B cell (primary cell): ENCODE measurements at regions not wholly inside any gene's neighbourhood (a gene's known extent, or its start where the extent isn't known, plus 50 kb on each side); places are given as distances from the start of the nearest gene placed in this dataset.

Source experiments
- ATAC-seq: fragments of 200-7000 bp; cut with Tn5 transposase; one replicate; pipeline ENCODE4 v1.10.0; 2021; ENCODE audit warnings: low read depth, mild to moderate bottlenecking, moderate number of reproducible peaks, moderate library complexity
- CTCF ChIA-PET: fragments of 350-600 bp; sonication (Branson Sonifier 250); formaldehyde crosslinking; loops from one replicate; lab custom pipeline; 2021; ENCODE audit warnings: antibody characterized with exemption, inconsistent platforms; lab: Charles Lee
- POLR2A ChIA-PET: fragments of 350-600 bp; sonication (Branson Sonifier 250); formaldehyde crosslinking; loops from one replicate; lab custom pipeline; 2021; ENCODE audit warnings: antibody characterized with exemption; lab: Charles Lee
- DNase-seq: peaks from one replicate; pipeline ENCODE4 v3.0.0; 2013
- H2AFZ ChIP-seq: 2 replicates; pipeline ENCODE4 v1.6.1; 2012; ENCODE audit warnings: mild to moderate bottlenecking, low read depth, low read length; ENCODE audit not compliant: insufficient read depth, poor library complexity, severe bottlenecking
- H3K27ac ChIP-seq, 2 donors: 1 replicate in 1 of 2; 2 replicates in 1 of 2; pipeline ENCODE4 v1.5.1; 2012 to 2013; ENCODE audit warnings: low read length in 2 of 2, mild to moderate bottlenecking in 2 of 2, moderate library complexity in 1 of 2
- H3K27me3 ChIP-seq, 4 experiments: fragments of 200-600 bp in 1 of 4; sonication (generic) in 1 of 4; replicated peaks in 1 of 4; 1 replicate in 2 of 4; 2 replicates in 2 of 4; pipeline versions ENCODE4 v1.6.1 to v1.7.0; 2013 to 2016; ENCODE audit warnings: low read length in 3 of 4, mild to moderate bottlenecking in 2 of 4, mixed read lengths in 1 of 4, moderate library complexity in 1 of 4; ENCODE audit not compliant: insufficient read depth in 4 of 4, control insufficient read depth in 3 of 4; ENCODE audit errors: control extremely low read depth in 1 of 4
- H3K36me3 ChIP-seq, 2 experiments: replicated peaks in 1 of 2; 1 replicate in 1 of 2; 2 replicates in 1 of 2; pipeline versions ENCODE4 v1.6.1 to v1.7.1; 2013; ENCODE audit warnings: low read length in 1 of 2; ENCODE audit not compliant: insufficient read depth in 2 of 2, control insufficient read depth in 1 of 2; ENCODE audit errors: control extremely low read depth in 1 of 2, extremely low read depth in 1 of 2
- H3K4me1 ChIP-seq, 2 donors: fragments of 200-600 bp in 1 of 2; sonication (generic) in 1 of 2; 1 replicate in 1 of 2; 2 replicates in 1 of 2; pipeline versions ENCODE4 v1.5.1 to v1.6.1; 2013 to 2017; ENCODE audit warnings: low read length in 2 of 2; ENCODE audit not compliant: control insufficient read depth in 2 of 2, insufficient read depth in 2 of 2
- H3K4me2 ChIP-seq: replicated peaks from 2 replicates; pipeline ENCODE3; 2012; ENCODE audit warnings: mild to moderate bottlenecking, low read depth, low read length; ENCODE audit not compliant: poor library complexity, severe bottlenecking
- H3K4me3 ChIP-seq, 5 experiments: fragments of 200-600 bp in 1 of 5; sonication (generic) in 1 of 5; 1 replicate in 3 of 5; 2 replicates in 2 of 5; pipeline versions ENCODE4 v1.5.1 to v1.7.0; 2011 to 2016; ENCODE audit warnings: low read length in 4 of 5, mild to moderate bottlenecking in 4 of 5, low read depth in 2 of 5, control low read depth in 1 of 5, moderate library complexity in 1 of 5; ENCODE audit not compliant: insufficient read depth in 1 of 5; ENCODE audit errors: control extremely low read depth in 1 of 5, extremely low read depth in 1 of 5
- H3K79me2 ChIP-seq: fragments of 200-600 bp; sonication (generic); one replicate; pipeline ENCODE4 v1.6.0; 2016; ENCODE audit warnings: low read length; ENCODE audit not compliant: control insufficient read depth, insufficient read depth
- H3K9ac ChIP-seq: fragments of 200-600 bp; sonication (generic); 2 replicates; pipeline ENCODE4 v1.6.1; 2017; ENCODE audit warnings: mild to moderate bottlenecking, low read length, moderate library complexity
- H3K9me3 ChIP-seq, 3 donors: one replicate each; pipeline versions ENCODE4 v1.6.1 to v1.7.1; 2013; ENCODE audit warnings: low read length in 2 of 3; ENCODE audit not compliant: control insufficient read depth in 2 of 3, insufficient read depth in 1 of 3; ENCODE audit errors: control extremely low read depth in 1 of 3
- H4K20me1 ChIP-seq: 2 replicates; pipeline ENCODE4 v1.6.0; 2012; ENCODE audit warnings: mild to moderate bottlenecking, low read length; ENCODE audit not compliant: insufficient read depth, control insufficient read depth, poor library complexity, severe bottlenecking
- H3K27ac Mint-ChIP-seq: one replicate; pipeline ENCODE4 v1.8.0; 2021; ENCODE audit warnings: mixed read lengths
- H3K27me3 Mint-ChIP-seq: one replicate; pipeline ENCODE4 v1.8.0; 2021; ENCODE audit warnings: mixed read lengths
- H3K4me1 Mint-ChIP-seq: one replicate; pipeline ENCODE4 v1.8.0; 2021; ENCODE audit warnings: mixed read lengths
- H3K4me3 Mint-ChIP-seq: one replicate; pipeline ENCODE4 v1.8.0; 2021; ENCODE audit warnings: mixed read lengths
- H3K9me3 Mint-ChIP-seq: one replicate; pipeline ENCODE4 v1.8.0; 2022; ENCODE audit warnings: mixed read lengths; ENCODE audit not compliant: insufficient read depth
- EZH2 ChIP-seq: IDR thresholded peaks from 2 replicates; pipeline ENCODE4 v1.6.1; 2012; ENCODE audit warnings: borderline replicate concordance, low read depth, mild to moderate bottlenecking, moderate library complexity, low read length; ENCODE audit not compliant: insufficient read depth, poor library complexity, severe bottlenecking
- WGBS: methylation state at CpG from one replicate; pipeline ENCODE4 v1.1.5; 2013; ENCODE audit warnings: missing lambda C conversion rate; ENCODE audit not compliant: insufficient coverage; 5-methylcytosine and 5-hydroxymethylcytosine counted together
- intact Hi-C: fragments of 100-400 bp; cut with micrococcal nuclease; formaldehyde crosslinking; loops from one replicate; pipeline ENCODE4 v1.10.0; 2022
- TF ChIP-seq, protein P1 (sequence below): fragments of 200-600 bp; IDR thresholded peaks from one replicate; pipeline ENCODE4 v1.8.0; 2022; ENCODE audit warnings: antibody characterized with exemption, mild to moderate bottlenecking

GRCh38 chr4:20317424-20317985 is 65.8 kb downstream of the SLIT2 start:
- ATAC-seq, result no peak
- no peak overlapping the region for H3K4me2 ChIP-seq
- no peaks in the 10 kb centered on the region for H3K36me3 ChIP-seq
- no peak overlapping the region for H2AFZ ChIP-seq
- intact Hi-C loops, result no loop called here
- H3K27me3 Mint-ChIP-seq, result no peaks in the 10 kb centered on the region
- 50% methylated on average over 1 of the region's 2 CpGs for WGBS
- H3K27me3 ChIP-seq, result no peaks in the 10 kb centered on the region
- no peak overlapping the region for H3K4me3 Mint-ChIP-seq
- no peak for DNase-seq
- no peaks in the 10 kb centered on the region for H3K79me2 ChIP-seq
- no peak overlapping the region for H3K9ac ChIP-seq
- H3K4me1 ChIP-seq, result no peaks in the 10 kb centered on the region
- ChIA-PET POLR2A (no interaction called here), CTCF (no interaction called here)
- H3K4me1 Mint-ChIP-seq, result no peaks in the 10 kb centered on the region
- H3K9me3 Mint-ChIP-seq, result no peaks in the 10 kb centered on the region
- H3K9me3 ChIP-seq, result no peaks in the 10 kb centered on the region
- H3K27ac Mint-ChIP-seq, result no peak overlapping the region
- H3K27ac ChIP-seq, result no peak overlapping the region
- H3K4me3 ChIP-seq, result no peak overlapping the region
- TF ChIP-seq, protein P1, sequence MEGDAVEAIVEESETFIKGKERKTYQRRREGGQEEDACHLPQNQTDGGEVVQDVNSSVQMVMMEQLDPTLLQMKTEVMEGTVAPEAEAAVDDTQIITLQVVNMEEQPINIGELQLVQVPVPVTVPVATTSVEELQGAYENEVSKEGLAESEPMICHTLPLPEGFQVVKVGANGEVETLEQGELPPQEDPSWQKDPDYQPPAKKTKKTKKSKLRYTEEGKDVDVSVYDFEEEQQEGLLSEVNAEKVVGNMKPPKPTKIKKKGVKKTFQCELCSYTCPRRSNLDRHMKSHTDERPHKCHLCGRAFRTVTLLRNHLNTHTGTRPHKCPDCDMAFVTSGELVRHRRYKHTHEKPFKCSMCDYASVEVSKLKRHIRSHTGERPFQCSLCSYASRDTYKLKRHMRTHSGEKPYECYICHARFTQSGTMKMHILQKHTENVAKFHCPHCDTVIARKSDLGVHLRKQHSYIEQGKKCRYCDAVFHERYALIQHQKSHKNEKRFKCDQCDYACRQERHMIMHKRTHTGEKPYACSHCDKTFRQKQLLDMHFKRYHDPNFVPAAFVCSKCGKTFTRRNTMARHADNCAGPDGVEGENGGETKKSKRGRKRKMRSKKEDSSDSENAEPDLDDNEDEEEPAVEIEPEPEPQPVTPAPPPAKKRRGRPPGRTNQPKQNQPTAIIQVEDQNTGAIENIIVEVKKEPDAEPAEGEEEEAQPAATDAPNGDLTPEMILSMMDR, result no peak
- TF ChIP-seq EZH2, result no peak
- H4K20me1 ChIP-seq, result no peaks in the 10 kb centered on the region

DNA sequence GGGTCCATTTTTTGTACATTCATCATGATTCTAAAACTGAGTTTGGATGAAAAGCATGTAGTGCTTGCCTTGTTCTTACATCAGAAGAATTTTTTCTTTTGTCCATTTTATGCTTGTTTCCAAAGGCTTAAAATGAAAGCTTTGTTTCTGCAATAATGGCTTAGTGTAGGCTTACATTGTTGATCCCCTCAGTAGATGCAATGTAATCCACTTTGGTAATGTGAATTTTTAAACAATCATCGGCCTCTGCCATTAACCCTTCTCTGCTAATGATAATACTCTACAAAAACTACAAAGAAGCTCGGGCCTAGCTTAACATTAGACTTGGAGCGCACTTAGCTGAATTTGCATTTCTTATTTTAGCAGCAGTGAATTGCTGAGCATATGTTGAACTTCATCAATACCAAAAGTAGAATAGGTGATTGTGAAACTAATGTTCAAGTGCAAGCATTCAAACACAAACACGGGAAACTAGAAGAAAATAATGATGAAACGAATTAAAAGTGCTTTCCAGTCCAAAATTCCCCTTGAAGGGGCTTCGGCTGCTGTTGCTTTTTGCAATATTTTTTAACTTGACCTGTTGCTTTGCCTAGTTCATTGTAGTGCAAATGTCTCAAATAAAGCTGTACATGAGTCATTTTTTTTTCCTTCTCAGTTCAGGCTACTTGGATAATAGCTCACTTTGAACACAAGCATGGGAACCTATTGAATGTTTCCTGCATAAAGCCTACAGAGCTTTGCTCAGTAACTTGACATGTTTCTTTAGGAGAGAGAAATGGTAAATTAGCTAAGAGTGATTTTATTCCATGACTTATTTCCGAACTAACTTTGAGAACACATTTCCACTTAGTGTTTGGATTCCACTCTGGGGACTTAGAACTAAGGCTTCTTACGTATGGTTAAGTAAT is 66.5 kb downstream of the SLIT2 start:
- TF ChIP-seq, protein P1, result no peak
- TF ChIP-seq EZH2, result no peak

More for the DNA sequence above, 66.5 kb downstream of the SLIT2 start:
- DNase-seq (no peak), ATAC-seq (no peak)
- intact Hi-C loops, result no loop called here
- Histone ChIP-seq H3K79me2 (no peaks in the 10 kb centered on the region), H2AFZ (no peak overlapping the region), H4K20me1 (no peaks in the 10 kb centered on the region), H3K4me3 (no peak overlapping the region), H3K4me1 (no peaks in the 10 kb centered on the region), H3K4me2 (no peak overlapping the region), H3K9me3 (no peaks in the 10 kb centered on the region), H3K27ac (no peak overlapping the region), H3K9ac (no peak overlapping the region), H3K27me3 (no peaks in the 10 kb centered on the region), H3K36me3 (no peaks in the 10 kb centered on the region)
- 75% methylated on average over 3 of the region's 8 CpGs for WGBS
- H3K27ac Mint-ChIP-seq, result no peak overlapping the region
- H3K4me1 Mint-ChIP-seq, result no peaks in the 10 kb centered on the region
- POLR2A ChIA-PET, result no interaction called here
- CTCF ChIA-PET, result no interaction called here
- no peaks in the 10 kb centered on the region for H3K27me3 Mint-ChIP-seq
- H3K9me3 Mint-ChIP-seq, result no peaks in the 10 kb centered on the region
- H3K4me3 Mint-ChIP-seq, result no peak overlapping the region
